K562 (cell line): ENCODE measurements at regions not wholly inside any gene's neighbourhood (a gene's known extent, or its start where the extent isn't known, plus 50 kb on each side); places are given as distances from the start of the nearest gene placed in this dataset.

Experiments used
- ATAC-seq: fragments of 200-7000 bp; cut with Tn5 transposase; 3 replicates; pipeline ENCODE4 v1.9.1; 2020; ENCODE audit warnings: moderate library complexity
- BruUV-seq: library from RNA; stranded (reverse); fragments of 400-500 nt; replicated peaks from 2 replicates; lab custom pipeline; 2021; lab: Mats Ljungman, UMichigan
- CTCF ChIA-PET: fragments of 300-600 bp; formaldehyde crosslinking; extraction: SDS; loops from one replicate; lab custom pipeline; 2021; ENCODE audit warnings: low intra/inter-chr PET ratio; lab: Yijun Ruan, JAX
- POLR2A ChIA-PET: fragments of 300-600, 350-650 bp; sonication (Branson Sonifier 250); formaldehyde crosslinking; extraction: SDS; loops from one replicate; lab custom pipeline; 2021; ENCODE audit warnings: antibody characterized with exemption, inconsistent platforms; lab: Yijun Ruan, JAX
- DNase-seq, 4 experiments: peaks; one replicate each; pipeline versions ENCODE4 v3.0.0 to v3.0.0-alpha.2; 2011 to 2018; ENCODE audit warnings: low spot score in 3 of 4, mixed read lengths in 3 of 4; ENCODE audit errors: extremely low read depth in 1 of 4
- FAIRE-seq: peaks from 2 replicates; lab custom pipeline; 2011; peaks lifted over from hg19 to GRCh38; lab: Jason Lieb, UNC
- H2AFZ ChIP-seq: 2 replicates; pipeline ENCODE4 v1.6.0; 2011; ENCODE audit warnings: low read depth, low read length, control low read depth, inconsistent platforms
- H3K27ac ChIP-seq: fragments of 200-600 bp; 3 replicates; pipeline ENCODE4 v1.8.0; 2011; ENCODE audit warnings: low read depth, mild to moderate bottlenecking, control low read depth, inconsistent platforms, low read length, moderate library complexity, mixed read lengths; ENCODE audit errors: extremely low read depth
- H3K27me3 ChIP-seq, 2 experiments: fragments of 300-600 bp in 1 of 2; 2 replicates in 1 of 2; 3 replicates in 1 of 2; pipeline versions ENCODE4 v1.6.0 to v1.8.0; 2011; ENCODE audit warnings: inconsistent platforms in 2 of 2, low read length in 2 of 2, mild to moderate bottlenecking in 1 of 2, mixed read lengths in 1 of 2, moderate library complexity in 1 of 2; ENCODE audit not compliant: control insufficient read depth in 2 of 2, insufficient read depth in 2 of 2
- H3K36me3 ChIP-seq: fragments of 300-600 bp; 3 replicates; pipeline ENCODE4 v1.8.0; 2011; ENCODE audit warnings: mild to moderate bottlenecking, low read length, inconsistent platforms; ENCODE audit not compliant: control insufficient read depth, insufficient read depth
- H3K4me1 ChIP-seq, 2 experiments: fragments of 200-600 bp in 1 of 2; replicated peaks in 1 of 2; 2 replicates in 1 of 2; 3 replicates in 1 of 2; pipeline versions ENCODE4 v1.5.1 to v1.8.0; 2011; ENCODE audit warnings: inconsistent platforms in 2 of 2, low read length in 2 of 2, mild to moderate bottlenecking in 1 of 2, mixed read lengths in 1 of 2, moderate library complexity in 1 of 2; ENCODE audit not compliant: control insufficient read depth in 2 of 2, insufficient read depth in 2 of 2
- H3K4me2 ChIP-seq: 2 replicates; pipeline ENCODE4 v1.6.1; 2011; ENCODE audit warnings: low read length, control low read depth, inconsistent platforms, mixed read lengths; ENCODE audit not compliant: insufficient read depth
- H3K4me3 ChIP-seq: fragments of 200-600 bp; sonication (generic), shearing (Covaris generic); 2 replicates; pipeline ENCODE4 v1.5.1; 2016; ENCODE audit warnings: control low read depth, inconsistent platforms
- H3K79me2 ChIP-seq: fragments of 200-600 bp; 3 replicates; pipeline ENCODE4 v1.8.0; 2011; ENCODE audit warnings: low read length, inconsistent platforms; ENCODE audit not compliant: control insufficient read depth, insufficient read depth
- H3K9ac ChIP-seq, 2 experiments: 2 replicates each; pipeline versions ENCODE4 v1.6.0 to v1.6.1; 2011; ENCODE audit warnings: low read depth in 2 of 2, low read length in 2 of 2, control low read depth in 1 of 2, inconsistent platforms in 1 of 2, mild to moderate bottlenecking in 1 of 2, mixed read lengths in 1 of 2; ENCODE audit not compliant: insufficient read depth in 1 of 2
- H3K9me1 ChIP-seq: one replicate; pipeline ENCODE4 v1.6.0; 2011; ENCODE audit warnings: inconsistent platforms, mild to moderate bottlenecking, low read length, moderate library complexity; ENCODE audit not compliant: control insufficient read depth, insufficient read depth
- H3K9me3 ChIP-seq: replicated peaks from 2 replicates; pipeline ENCODE4 v1.5.1; 2011; ENCODE audit warnings: low read depth, low read length, inconsistent platforms; ENCODE audit not compliant: control insufficient read depth, insufficient read depth
- H4K20me1 ChIP-seq: replicated peaks from 2 replicates; pipeline ENCODE4 v1.6.1; 2011; ENCODE audit warnings: low read length, inconsistent platforms, mixed read lengths; ENCODE audit not compliant: control insufficient read depth, insufficient read depth
- EP400 ChIP-seq: fragments of 450-650 bp; IDR thresholded peaks from 2 replicates; pipeline ENCODE4 v1.6.1; 2017; ENCODE audit warnings: antibody characterized with exemption, mild to moderate bottlenecking, moderate library complexity
- GATAD2A ChIP-seq: fragments of 450-650 bp; IDR thresholded peaks from 2 replicates; pipeline ENCODE4 v1.6.1; 2017
- MED1 ChIP-seq: sonication (generic); formaldehyde crosslinking; IDR thresholded peaks from 2 replicates; pipeline ENCODE4 v1.8.1; 2023; ENCODE audit warnings: missing genetic modification reagents, borderline replicate concordance
- PHB2 ChIP-seq: fragments of 450-650 bp; IDR thresholded peaks from 2 replicates; pipeline ENCODE4 v1.6.1; 2017; ENCODE audit warnings: low read depth
- SMC3 ChIP-seq: conservative IDR thresholded peaks from 2 replicates; pipeline ENCODE4 v1.6.1; 2011; ENCODE audit warnings: low read depth, low read length, improper control_type of control experiment; ENCODE audit not compliant: insufficient read depth
- TFAM ChIP-seq: fragments of 250-450 bp; sonication (Bioruptor Pico); conservative IDR thresholded peaks from 2 replicates; pipeline ENCODE4 v1.5.0; 2021; ENCODE audit warnings: mild to moderate bottlenecking, moderate library complexity
- ZNF146 ChIP-seq: IDR thresholded peaks from one replicate; pipeline ENCODE4 v1.6.1; 2018; ENCODE audit warnings: missing compliant biosample characterization; ENCODE audit not compliant: unreplicated experiment
- WGBS: fragments of 100-300 bp; shearing (Covaris generic); methylation state at CpG from one replicate; pipeline ENCODE4 v1.1.6; 2016; ENCODE audit warnings: low coverage, mixed read lengths; ENCODE audit not compliant: insufficient coverage; ENCODE audit errors: missing lambda C conversion rate; 5-methylcytosine and 5-hydroxymethylcytosine counted together
- in situ Hi-C: fragments of 300-500 bp; cut with MboI; formaldehyde crosslinking; loops from 4 replicates; pipeline ENCODE4 v1.15.0; 2018; ENCODE audit warnings: inconsistent platforms, mixed read lengths
- intact Hi-C: fragments of 100-400 bp; cut with micrococcal nuclease; formaldehyde crosslinking; loops from 2 replicates; pipeline ENCODE4 v1.14.2; 2022
- TF ChIP-seq, protein P1 (sequence below): fragments of 250-450 bp; sonication (Bioruptor Pico); IDR thresholded peaks from 2 replicates; pipeline ENCODE4 v1.8.0; 2022; ENCODE audit warnings: moderate library complexity, mild to moderate bottlenecking, inconsistent platforms

DNA sequence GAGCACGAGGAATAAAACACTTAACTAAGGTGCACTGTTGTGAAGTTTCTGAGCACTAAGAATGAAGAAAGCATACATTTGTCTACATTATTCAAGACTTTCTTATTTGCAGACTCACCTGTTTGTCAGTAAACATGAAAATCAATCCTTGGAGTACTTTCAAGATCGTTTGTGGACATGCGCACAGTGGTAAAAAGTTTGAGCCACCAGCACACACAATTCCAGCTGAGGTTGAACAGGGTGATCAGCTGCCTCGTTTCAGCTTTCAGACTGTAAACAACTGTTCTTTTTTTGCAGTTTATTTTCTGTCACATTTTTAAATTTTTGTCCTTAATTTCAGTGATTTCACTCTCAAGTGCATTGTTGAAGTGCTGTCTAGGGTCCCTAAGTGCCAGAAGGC, 143.8 kb upstream of the VCX2 start:
- POLR2A ChIA-PET, result no interaction called here
- FAIRE-seq (no peak), ATAC-seq (no peak)
- H4K20me1 ChIP-seq, result no peaks in the 10 kb centered on the region
- no TSS peak for BruUV-seq
- H3K27me3 ChIP-seq, result no peaks in the 10 kb centered on the region
- H3K27ac ChIP-seq, result no peak overlapping the region
- H3K9me1 ChIP-seq, result no peaks in the 10 kb centered on the region
- no peaks in the 10 kb centered on the region for H3K79me2 ChIP-seq
- 18% methylated on average over 4 of the region's 4 CpGs for WGBS
- H3K4me3 ChIP-seq, result no peak overlapping the region
- H3K4me1 ChIP-seq, result no peaks in the 10 kb centered on the region
- intact Hi-C loops (no loop called here), in situ Hi-C loops (no loop called here)
- H3K36me3 ChIP-seq, result no peaks in the 10 kb centered on the region
- CTCF ChIA-PET, result no interaction called here
- H2AFZ ChIP-seq, result no peak overlapping the region
- H3K9me3 ChIP-seq, result no peaks in the 10 kb centered on the region
- TF ChIP-seq TFAM (CRISPR knock-in tag) (no peak), MED1 (CRISPR knock-in tag) (no peak), ZNF146 (CRISPR knock-in tag) (no peak), EP400 (no peak), PHB2 (no peak), SMC3 (no peak), GATAD2A (no peak)
- TF ChIP-seq, protein P1, sequence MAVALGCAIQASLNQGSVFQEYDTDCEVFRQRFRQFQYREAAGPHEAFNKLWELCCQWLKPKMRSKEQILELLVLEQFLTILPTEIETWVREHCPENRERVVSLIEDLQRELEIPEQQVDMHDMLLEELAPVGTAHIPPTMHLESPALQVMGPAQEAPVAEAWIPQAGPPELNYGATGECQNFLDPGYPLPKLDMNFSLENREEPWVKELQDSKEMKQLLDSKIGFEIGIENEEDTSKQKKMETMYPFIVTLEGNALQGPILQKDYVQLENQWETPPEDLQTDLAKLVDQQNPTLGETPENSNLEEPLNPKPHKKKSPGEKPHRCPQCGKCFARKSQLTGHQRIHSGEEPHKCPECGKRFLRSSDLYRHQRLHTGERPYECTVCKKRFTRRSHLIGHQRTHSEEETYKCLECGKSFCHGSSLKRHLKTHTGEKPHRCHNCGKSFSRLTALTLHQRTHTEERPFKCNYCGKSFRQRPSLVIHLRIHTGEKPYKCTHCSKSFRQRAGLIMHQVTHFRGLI (CRISPR knock-in tag), result no peak
- TF ChIP-seq, all 486 proteins: peak for 0
- no peak for DNase-seq
- H3K4me2 ChIP-seq, result no peak overlapping the region
- no peak overlapping the region for H3K9ac ChIP-seq
